CD4-positive, alpha-beta T cell treated with Interleukin-6 at 100 ng/mL for 8 hours (primary cell): ENCODE measurements at regions not wholly inside any gene's neighbourhood (a gene's known extent, or its start where the extent isn't known, plus 50 kb on each side); places are given as distances from the start of the nearest gene placed in this dataset.
A peak's percentile ranks its signal among the peaks of the same experiment; 100 is the strongest.
"Not testable (repeated sequence)": the region's sequence is repeated elsewhere in the genome, so short reads cannot be mapped to it uniquely, and the experiment has no call there.

Experiments
- DNase-seq: peaks from one replicate; pipeline ENCODE4 v3.0.0-alpha.2; 2020; ENCODE audit warnings: mixed read lengths, low spot score

DNA sequence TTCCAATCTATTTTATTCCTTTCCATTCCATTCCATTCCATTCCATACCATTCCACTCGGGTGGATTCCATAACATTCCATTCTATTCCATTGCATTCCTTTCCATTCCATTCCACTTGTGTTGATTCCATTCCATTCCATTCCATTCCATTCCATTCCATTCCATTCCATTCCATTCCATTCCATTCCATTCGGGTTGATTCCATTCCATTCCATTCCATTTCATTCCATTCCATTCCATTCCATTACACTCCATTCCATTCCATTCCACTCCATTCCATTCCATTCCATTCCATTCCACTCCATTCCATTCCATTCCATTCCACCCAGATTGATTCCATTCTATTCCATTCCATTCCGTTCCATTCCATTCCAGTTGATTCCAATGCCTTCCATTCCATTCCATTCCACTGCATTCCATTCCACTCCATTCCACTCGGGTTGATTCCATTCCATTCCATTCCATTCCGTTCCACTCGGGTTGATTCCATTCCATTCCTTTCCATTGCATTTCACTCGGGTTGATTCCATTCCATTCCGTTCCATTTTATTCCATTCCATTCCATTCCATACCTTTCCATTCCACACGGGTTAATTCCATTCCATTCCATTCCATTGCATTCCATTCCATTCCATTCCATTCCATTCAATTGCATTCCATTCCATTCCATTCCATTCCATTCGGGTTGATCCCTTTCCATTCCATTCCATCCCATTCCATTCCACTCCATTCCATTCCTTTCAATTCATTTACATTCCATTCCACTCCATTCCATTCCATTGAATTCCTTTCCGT, 168.4 kb downstream of the CWH43 start:
- peak; percentile 46 for DNase-seq

DNA sequence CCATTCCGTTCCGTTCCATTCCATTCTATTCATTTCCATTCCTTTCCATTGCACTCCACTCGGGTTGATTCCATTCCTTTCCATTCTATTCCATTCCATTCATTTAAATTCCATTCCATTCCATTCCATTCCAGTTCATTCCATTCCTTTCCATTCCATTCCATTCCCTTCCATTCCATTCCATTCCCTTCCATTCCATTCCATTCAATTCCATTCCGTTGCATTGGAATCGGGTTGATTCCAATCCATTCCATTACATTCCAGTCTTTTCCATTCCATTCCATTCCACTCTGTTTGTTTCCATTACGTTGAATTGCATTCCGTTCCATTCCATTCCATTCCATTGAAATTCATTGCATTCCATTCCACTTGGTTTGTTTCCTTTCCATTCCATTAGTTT, 169.2 kb downstream of the CWH43 start:
- DNase-seq = not testable (repeated sequence)

GRCh38 chr4:49156309-49156708, 170.2 kb downstream of the CWH43 start:
- not testable (repeated sequence) for DNase-seq

DNA sequence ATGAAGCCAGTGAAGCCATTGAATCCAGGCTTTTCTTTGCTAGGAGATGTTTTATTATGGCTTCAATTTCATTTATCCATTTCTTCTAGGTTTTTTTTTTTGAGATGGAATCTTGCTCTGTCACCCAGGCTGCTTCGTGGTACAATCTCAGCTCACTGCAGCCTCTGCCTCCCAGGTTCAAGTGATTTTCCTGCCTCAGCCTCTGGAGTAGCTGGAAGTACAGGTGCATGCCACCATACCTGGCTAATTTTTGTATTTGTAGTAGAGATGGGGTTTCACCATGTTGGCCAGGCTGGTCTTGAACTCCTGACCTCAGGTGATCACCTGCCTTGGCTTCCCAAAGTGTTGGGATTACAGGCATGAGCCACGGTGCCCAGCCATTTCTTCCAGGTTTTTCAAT, 171.6 kb downstream of the CWH43 start:
- not testable (repeated sequence) for DNase-seq

GRCh38 chr4:49161111-49161541, 175.1 kb downstream of the CWH43 start:
- DNase-seq = not testable (repeated sequence)

GRCh38 chr4:49164916-49165315, 178.8 kb downstream of the CWH43 start:
- DNase-seq = not testable (repeated sequence)

DNA sequence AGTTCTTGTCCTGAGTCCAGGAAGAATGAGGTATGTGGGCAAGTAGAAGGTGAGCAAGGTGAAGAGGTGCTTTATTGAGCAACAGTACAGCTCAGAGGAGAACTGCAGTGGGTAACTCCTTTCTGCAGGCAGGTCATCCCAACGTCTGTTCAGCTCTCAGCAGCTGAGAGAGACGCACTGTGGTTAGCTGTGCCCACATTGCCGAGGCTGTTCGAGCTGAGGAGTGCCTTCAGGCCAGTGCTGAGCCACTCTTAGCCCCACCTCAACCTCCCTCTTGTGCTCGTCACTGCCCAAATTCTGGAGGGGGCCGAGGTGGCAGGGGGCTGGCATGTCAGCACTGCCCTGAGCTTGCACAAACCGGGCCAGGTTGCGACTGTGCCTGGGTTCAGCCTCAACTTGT, 191.8 kb downstream of the CWH43 start:
- DNase-seq = not testable (repeated sequence)

GRCh38 chr4:49181088-49181487, 195.0 kb downstream of the CWH43 start:
- DNase-seq = not testable (repeated sequence)

DNA sequence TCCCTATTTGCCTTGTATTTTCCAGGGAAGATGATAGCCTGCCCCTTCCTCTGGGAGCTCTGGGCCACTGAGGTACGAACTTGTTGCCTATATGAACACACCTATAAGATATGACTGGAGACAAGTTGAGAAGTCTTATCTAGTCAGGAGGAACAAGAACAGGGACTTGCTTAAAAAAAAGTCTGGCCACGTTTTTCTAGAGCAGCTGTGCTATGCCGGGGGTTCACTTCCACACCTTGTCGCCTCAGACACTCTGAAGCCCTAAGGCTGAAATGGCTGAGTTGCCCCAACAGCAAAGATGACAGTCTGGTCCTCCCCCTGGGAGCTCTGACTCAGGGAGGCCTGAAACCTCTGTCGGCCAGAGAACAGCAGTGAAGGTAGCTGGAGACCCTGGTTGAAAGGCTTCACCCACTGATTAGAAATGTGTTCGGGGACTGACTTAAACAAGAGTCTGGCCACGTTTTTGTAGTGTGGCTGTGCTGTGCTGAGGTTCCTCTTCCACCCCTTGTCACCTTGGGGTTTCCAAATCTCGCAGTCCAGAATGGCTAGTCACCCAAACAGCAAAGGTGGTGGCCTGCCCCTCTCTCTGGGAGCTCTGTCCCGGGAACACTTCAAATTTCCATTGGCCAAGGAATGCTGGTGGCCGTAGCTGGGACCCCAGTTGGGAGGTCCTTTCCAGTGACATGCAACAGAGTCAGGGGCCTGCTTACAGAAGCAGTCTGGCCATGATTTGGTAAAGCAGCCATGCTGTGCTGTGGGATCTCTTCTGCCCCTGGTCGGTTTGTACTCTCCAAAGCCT, 225.5 kb downstream of the CWH43 start:
- not testable (repeated sequence) for DNase-seq

DNA sequence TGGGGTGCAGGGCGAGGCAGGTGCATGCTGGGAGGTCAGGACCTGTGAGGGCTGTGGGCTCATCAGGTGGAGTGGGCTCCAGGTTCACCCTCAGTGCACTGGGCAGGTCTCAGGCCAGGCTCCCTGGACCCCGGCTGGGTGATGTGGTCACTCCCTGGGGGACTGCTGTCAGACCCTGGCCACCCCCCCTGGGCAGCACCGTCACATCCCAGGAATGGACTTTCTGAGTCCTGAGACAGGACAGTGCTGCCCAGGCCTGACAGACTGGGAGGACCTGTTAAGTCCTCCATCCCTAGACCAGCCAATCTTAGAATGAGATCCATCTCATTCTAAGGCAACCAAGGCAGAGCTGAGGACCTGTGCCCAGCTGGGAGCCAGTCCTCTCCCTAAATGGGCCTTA, 227.2 kb downstream of the CWH43 start:
- DNase-seq = not testable (repeated sequence)

DNA sequence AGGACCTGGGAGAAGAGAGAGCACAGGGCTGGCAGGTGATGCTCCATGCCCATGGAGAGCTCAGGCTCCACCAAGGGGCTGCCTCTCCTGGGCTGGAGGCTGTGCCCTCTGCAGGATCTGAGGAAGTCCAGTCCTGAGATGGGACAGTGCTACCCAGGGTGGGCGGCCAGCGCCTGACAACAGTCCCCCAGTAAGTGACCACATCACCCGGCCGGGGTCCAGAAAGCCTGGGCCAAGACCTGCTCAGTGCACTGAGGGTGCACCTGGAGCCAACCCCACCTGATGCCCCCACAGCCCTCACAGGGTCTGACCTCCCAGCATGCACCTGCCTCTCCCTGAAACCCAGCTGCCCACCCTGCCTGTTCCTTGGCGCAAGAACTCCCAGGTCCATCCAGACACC, 227.7 kb downstream of the CWH43 start:
- not testable (repeated sequence) for DNase-seq

- not testable (repeated sequence) for DNase-seq
These were observed 228.5 kb downstream of the CWH43 start for GRCh38 chr4:49214453-49215081.

- DNase-seq = not testable (repeated sequence)
These were observed 229.0 kb downstream of the CWH43 start for GRCh38 chr4:49215082-49215479.

GRCh38 chr4:49216606-49217005, 230.5 kb downstream of the CWH43 start:
- not testable (repeated sequence) for DNase-seq

DNA sequence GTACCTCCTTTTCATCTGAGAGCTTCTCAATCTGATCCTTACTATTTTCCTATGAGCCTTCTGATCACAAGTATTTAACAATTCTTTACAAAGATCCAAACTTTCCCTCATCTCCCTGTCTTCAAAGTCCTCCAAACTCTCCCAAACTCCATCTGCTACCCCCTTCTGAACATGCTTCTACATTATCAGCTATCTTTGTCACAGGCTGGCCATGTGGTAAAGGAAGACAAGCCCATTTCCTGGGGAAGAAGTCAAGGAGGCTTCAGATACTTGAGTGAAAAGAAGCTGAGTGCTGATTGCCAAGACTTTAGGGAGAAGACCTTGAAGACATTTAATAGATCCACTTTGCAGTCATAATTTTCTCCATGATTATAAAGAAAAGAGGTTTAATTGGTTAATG, 231.4 kb downstream of the CWH43 start:
- DNase-seq = no peak

GRCh38 chr4:49218094-49218493, 232.0 kb downstream of the CWH43 start:
- DNase-seq = not testable (repeated sequence)

- DNase-seq = not testable (repeated sequence)
These were observed 232.9 kb downstream of the CWH43 start for GRCh38 chr4:49218931-49219330.

DNA sequence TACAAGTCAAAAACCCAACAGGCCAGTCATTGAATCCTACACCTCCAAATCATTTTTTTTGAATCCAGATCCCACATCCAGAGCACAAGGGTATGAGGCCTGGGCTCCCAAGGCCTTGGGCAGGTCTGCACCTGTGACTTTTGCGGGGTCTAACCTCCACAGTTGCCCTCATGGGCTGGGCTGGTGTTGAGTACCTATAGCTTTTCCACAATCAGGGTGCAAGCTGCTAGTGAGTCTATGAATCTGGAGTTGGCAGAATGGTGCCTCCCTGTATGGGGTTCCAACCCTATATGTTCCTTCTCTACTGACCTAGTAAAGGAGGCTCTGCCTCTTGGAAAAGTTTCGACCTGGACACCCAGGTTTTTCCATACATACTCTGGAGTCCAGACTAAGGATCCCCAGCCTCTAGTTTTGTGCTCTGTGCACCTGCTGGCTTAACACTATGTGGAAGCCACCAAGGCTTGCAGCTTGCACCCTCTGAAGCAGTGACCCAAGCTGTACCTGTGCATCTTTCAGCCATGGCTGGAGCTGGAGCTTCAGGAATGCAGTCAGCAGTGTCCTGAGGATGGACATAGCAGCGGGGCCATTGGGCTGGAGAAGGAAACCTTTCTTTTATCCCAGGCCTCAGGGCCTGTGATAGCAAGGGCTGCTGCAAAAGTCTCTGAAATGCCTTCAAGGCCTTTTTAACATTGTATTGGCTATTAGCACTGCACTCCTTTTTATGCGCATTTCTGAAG, 233.6 kb downstream of the CWH43 start:
- DNase-seq = not testable (repeated sequence)

GRCh38 chr4:49221209-49221608, 235.1 kb downstream of the CWH43 start:
- DNase-seq = no peak

- DNase-seq = not testable (repeated sequence)
These were observed 236.7 kb downstream of the CWH43 start for GRCh38 chr4:49222810-49223209.

- DNase-seq = not testable (repeated sequence)
These were observed 240.3 kb downstream of the CWH43 start for GRCh38 chr4:49226216-49226866.
